HepG2 (cell line): ENCODE measurements at regions not wholly inside any gene's neighbourhood (a gene's known extent, or its start where the extent isn't known, plus 50 kb on each side); places are given as distances from the start of the nearest gene placed in this dataset.

Experiments used
- CBFB ChIP-seq: sonication (generic); formaldehyde crosslinking; IDR thresholded peaks from 2 replicates; pipeline ENCODE4 v1.4.0; 2020; ENCODE audit warnings: missing genetic modification reagents
- TOE1 ChIP-seq: sonication (generic); formaldehyde crosslinking; IDR thresholded peaks from 2 replicates; pipeline ENCODE4 v1.4.0; 2020; ENCODE audit warnings: mild to moderate bottlenecking, missing genetic modification reagents
- ZNF552 ChIP-seq: sonication (generic); formaldehyde crosslinking; IDR thresholded peaks from 2 replicates; pipeline ENCODE4 v1.9.0; 2022; ENCODE audit warnings: missing genetic modification reagents, mild to moderate bottlenecking, borderline replicate concordance
- TF ChIP-seq, protein P1 (sequence below): sonication (generic); formaldehyde crosslinking; IDR thresholded peaks from 2 replicates; pipeline ENCODE4 v1.5.0; 2020; ENCODE audit warnings: mild to moderate bottlenecking, missing genetic modification reagents, moderate library complexity
- TF ChIP-seq, protein P2 (sequence below): IDR thresholded peaks from 2 replicates; pipeline ENCODE4 v1.6.1; 2012; ENCODE audit warnings: inconsistent platforms

DNA sequence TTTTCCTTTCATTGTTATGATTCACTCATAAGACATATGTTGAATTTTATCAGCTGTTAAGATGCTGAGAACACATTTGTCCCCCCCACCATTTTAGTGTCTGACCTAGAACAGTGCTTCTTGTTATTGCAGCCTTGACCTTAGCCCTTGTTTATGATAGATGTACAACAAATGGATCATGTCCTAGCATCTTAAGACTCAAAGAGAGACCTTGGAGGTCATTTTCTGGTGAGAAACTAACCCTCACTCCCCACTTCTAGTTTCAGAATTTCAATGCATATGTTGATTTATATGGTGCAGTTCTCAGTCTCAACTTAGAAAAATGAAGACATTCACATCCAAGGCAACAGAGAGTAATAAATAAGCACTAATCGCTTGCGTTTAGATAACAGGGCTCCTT, 391.2 kb downstream of the AEBP2 start:
- no peak for TF ChIP-seq ZNF552 (CRISPR knock-in tag)
- TF ChIP-seq CBFB: no peak
- no peak for TF ChIP-seq TOE1 (CRISPR knock-in tag)
- TF ChIP-seq, protein P1, sequence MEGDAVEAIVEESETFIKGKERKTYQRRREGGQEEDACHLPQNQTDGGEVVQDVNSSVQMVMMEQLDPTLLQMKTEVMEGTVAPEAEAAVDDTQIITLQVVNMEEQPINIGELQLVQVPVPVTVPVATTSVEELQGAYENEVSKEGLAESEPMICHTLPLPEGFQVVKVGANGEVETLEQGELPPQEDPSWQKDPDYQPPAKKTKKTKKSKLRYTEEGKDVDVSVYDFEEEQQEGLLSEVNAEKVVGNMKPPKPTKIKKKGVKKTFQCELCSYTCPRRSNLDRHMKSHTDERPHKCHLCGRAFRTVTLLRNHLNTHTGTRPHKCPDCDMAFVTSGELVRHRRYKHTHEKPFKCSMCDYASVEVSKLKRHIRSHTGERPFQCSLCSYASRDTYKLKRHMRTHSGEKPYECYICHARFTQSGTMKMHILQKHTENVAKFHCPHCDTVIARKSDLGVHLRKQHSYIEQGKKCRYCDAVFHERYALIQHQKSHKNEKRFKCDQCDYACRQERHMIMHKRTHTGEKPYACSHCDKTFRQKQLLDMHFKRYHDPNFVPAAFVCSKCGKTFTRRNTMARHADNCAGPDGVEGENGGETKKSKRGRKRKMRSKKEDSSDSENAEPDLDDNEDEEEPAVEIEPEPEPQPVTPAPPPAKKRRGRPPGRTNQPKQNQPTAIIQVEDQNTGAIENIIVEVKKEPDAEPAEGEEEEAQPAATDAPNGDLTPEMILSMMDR (CRISPR knock-in tag): no peak
- TF ChIP-seq, protein P2, sequence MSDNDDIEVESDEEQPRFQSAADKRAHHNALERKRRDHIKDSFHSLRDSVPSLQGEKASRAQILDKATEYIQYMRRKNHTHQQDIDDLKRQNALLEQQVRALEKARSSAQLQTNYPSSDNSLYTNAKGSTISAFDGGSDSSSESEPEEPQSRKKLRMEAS: no peak
